ENCODE measurements at regions not wholly inside any gene's neighbourhood (a gene's known extent, or its start where the extent isn't known, plus 50 kb on each side); places are given as distances from the start of the nearest gene placed in this dataset.

- DNase-seq = no peak
Observed at GRCh38 chr3:24646790-24647189, 152.1 kb upstream of the THRB start.

GRCh38 chr3:24648063-24648462 is 153.4 kb upstream of the THRB start:
- DNase-seq = no peak

DNA sequence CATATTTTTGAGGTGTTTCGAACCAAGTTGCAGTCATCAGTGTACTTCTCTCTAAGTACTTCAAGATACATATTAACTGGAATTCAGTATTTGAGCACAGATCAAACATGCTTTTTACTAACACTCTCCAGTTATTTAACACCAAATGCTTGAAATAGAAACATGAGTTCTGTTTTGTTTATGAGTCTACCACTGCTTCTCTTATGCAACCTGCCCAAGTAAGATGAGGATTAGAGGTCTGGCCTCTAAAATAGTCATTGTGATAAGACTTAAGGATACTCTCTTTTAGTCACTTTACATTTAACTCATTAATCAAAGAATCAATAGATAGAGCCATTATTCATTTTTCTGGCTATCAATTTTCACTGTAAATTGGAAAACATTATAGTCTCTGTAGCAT is 156.2 kb upstream of the THRB start:
- DNase-seq = no peak

GRCh38 chr3:24657870-24658510 is 163.3 kb upstream of the THRB start:
- DNase-seq = no peak

DNA sequence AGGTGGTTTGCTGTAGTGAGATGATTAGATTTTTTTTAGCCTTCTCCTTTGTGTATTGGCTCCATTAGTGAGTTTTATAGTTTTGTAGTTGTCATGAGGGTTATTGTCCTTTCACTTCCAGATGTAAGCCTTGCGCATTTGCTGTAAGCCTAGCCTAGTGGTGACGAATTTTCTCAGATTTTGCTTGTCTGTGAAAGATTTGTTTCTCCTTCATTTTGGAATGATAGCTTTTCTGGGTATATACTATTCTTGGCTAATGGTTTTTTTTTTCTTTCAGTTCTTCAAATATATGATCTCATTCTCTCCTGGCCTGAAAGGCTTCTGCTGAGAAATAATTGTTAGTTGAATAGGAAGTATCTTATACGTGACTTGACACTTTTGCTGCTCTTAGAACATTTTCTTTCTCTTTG is 166.5 kb upstream of the THRB start:
- no peak for DNase-seq

DNA sequence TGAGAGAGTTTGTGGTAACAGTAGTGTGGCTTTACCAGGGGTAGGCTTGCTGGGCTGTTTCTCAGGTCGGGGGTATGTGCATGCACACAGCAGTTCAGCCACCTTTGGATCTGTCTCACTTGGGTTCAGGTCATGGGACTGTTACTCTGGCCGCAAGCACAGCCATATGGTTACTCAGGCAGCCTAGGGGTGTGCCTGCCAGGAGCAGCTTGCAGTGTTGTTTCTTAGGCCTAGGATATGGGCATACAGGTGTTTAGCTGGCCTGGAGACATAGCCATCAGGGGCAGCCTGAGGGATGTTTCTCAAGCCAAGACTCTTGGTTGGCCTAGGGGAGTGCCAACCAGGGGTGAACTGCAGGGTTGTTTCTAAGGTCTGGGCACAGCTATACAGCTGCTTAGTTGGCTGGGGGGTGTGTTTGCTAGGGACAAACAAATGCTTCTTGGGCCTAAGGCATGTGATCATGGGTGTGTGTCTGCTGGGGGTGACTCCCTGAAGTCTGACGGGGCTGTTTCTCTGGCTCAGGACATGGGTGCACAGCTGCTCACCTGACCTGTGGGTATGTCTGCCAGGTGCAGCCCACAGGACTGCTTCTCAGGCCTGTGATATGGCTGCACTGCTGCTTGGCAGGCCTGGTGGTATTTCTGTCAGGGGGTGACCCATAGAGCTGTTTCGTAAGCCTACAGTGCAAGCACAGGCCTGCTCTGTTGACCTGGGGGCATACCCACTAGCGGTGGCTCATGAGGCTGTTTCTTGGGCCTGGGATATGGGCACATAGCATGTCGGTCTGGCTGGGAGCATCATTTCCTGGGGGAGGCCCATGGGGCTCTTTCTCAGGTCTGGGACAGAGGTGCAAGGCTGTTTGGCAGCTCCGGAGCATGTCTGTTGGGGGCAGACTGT is 168.0 kb upstream of the THRB start:
- DNase-seq = no peak

GRCh38 chr3:24663406-24663805 is 168.8 kb upstream of the THRB start:
- no peak for DNase-seq

- no peak for DNase-seq
Observed at GRCh38 chr3:24668039-24668438, 173.4 kb upstream of the THRB start.

DNA sequence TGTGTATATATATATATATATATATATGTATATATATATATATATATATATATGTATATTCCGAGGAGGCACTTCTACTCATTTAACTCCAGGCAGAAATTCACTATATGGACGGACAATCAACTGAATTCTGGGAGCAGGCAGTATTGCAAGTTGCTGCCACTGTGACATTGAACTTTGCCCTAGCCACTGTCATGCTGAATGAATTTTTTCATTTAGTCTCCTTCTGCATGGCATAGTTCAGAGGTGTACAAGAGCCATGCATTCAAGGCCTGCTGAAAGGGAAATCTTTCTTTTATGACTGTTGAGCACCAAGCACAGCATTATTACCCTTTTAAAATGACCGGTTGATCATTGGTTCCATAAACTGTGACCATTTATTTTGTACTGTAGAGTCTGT is 176.2 kb upstream of the THRB start:
- DNase-seq = no peak

- DNase-seq = no peak
Observed at GRCh38 chr3:24673596-24673995, 178.9 kb upstream of the THRB start.

DNA sequence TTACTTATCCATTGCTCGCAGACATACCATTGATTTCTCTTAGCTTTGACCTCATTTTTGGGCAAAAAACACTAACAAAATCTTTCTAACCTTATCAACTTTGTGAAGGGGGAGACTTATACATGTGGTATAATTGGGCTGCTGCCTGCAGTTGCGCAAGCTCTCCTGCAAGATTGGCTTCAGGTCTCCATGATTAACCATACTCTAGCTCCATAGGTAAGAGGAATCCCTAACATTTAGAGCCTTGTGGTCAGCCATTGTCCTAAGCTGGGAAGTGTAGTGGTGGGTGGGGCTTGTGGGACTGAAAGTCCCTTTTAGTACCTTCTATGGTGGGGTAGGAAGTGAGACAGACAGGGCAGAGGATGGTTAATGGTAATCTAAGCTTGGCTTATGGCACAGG is 179.6 kb upstream of the THRB start:
- no peak for DNase-seq

GRCh38 chr3:24678021-24678420 is 183.4 kb upstream of the THRB start:
- no peak for DNase-seq

DNA sequence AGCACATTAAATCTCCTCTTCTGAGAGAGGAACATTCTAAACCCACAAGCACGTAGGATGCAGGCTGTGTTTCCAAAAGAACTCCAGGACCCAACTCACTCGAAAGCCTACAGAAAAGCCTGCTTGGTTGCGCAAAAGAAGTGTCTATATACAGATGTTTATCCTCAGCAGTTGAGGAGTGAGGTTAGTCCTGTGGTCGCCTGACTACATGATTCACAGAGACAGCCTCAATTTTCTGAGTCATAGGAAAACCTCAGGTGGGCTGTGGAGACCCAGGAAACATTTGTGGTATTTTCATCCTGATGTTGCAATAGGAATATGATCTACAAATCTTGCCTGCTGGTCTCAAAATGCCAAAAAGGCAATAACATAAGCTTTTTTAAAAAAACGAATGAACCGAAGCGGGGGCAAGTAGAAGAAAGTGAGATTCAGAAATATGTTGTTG is 183.8 kb upstream of the THRB start:
- DNase-seq = no peak

- DNase-seq = no peak
Observed at GRCh38 chr3:24679429-24679828, 184.8 kb upstream of the THRB start.

DNA sequence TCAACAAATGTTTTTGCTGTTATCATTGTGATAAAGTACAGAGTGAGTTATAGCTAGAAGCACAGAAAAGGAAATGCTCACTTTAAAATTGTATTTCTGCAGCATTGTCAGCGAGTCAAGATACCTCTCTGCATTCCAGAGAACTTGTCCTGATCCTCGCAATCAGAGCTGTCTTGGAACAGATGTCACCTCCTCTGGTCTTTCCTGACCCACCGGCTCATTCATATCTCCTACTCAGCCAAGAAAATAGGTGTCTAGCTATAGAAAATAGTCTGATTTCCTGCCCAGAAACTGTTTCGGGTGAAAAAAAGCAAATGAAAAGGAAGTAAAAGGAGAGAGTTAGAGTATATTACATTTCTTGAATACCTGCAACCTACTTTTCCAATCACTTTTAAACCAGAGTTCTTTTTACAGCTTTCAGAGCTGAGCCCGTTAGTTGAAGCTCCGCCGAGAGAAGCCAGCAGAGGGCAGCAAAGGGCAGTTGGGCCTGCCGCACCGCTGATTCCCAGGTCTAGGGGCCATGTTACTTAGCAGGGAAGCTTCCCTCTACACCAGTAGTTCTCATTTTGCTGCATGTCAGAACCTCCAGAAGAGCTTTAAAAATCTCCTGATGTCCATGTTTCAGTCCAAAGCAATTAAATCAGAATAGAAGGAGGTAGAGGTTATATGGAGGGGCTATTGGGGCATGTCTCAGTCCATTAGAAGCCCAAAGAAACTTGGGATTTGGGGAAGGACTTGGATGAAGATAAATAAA is 185.7 kb upstream of the THRB start:
- peak in 1 of 2 experiments; percentile 45 for DNase-seq

DNA sequence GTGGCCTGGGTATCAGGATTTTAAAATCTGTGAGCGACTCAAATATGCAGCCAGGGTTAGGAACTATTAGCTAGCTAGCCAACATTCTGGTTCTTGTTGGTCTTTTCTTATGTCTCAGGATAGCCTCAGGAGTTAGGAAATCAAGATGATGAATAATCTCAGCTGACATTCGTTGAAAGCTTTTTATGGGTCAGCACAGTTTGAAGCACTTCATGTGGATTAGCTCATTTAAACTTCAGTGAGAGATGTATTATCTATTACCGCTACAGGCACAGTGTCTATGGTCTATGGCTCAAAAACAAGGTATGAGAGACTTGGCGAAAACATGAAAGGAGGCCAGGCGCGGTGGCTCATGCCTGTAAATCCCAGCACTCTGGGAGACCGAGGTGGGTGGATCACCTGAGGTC is 187.5 kb upstream of the THRB start:
- no peak for DNase-seq

DNA sequence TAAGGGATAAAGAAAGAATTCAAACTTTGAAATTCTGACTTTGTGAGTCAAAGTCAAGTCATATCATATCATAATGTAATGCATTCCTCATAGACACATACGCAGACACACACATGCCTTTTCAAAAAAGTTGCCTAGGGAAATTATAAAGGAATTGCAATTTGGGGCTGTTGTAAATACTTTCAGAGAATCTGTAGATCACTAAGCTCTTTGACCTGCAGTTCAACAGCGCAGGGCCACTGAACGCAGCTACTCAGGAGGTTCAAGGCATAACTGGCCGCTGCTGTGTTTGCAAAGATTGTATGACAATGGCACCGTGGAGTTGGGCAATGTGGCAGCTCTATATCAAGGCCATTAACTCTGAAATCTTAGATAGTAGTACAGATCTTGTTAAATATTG is 188.4 kb upstream of the THRB start:
- DNase-seq = no peak

DNA sequence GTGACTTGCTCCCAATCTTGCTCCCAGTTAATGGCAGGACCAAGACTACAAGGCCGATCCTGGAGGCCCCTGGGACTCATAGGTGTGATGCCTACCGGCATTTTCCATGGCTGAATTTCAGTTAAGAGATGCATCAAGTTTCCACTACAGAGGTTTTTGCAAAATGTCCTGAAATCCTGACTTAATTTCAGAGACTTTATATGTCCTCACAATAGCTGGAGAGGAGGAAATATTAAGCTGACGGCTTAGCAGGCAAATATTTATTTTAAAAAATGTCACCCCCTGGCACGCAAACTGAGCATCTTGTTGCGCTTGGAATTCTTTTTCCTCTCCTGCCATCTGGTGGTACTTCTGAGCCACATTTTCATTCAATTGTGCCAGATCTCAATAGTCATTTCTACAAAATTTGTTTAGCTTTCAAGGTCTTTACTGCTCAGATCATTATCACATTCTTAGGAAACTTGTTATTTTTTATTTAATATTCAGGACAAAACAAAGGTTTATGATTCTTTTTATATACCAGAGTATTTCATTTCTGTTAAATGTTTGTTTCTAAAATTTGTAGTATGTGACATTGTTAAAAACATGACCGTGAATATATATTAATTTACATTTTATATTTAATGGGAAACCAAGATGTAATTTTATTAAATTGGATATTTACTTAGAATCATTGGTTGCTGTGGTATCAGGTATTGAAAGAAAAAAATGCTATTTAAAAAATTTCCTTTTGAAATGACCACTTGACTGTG is 189.2 kb upstream of the THRB start:
- no peak for DNase-seq

DNA sequence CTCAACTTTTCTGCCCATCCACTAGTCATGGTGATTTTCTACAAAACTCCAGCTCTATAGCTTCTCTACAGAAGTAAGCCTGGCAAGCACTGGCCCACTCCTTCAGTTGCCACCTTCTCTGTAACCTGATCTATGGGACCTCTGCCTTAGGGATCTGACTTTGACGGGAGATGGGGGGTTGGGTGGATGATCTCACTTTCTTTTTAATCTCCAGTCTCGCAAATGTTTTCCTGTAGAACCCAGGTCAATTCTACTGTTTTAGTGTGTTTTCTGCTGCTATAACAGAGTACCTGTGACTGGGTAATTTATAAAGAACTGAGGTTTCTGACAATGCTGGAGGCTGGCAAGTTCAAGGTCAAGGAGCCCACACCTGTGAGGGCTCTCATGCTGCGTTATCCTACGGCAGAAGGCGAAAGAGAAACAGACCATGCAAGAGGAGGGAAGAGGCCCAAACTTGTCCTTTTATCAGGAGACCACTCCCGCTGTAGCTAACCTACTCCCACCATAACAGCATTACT is 189.9 kb upstream of the THRB start:
- DNase-seq = no peak

DNA sequence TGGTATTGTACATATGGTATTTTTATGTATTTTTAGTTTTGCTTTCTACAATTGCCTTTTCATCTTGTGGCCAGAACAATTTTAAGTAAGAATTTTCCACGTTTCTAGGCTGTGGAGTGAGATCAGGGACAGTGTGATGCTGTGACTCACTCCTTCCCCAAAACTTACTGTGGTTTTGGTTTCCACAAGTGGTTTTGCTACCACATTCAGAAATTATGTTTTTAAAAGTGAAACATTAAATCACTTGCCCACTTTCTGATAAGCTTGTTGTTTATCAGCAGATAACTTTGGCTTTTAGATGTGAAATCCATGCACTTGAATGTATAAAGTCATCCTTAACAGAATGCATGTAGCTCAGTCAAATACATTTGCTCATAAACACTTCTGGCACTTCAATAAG is 192.2 kb upstream of the THRB start:
- no peak for DNase-seq

GRCh38 chr3:24687671-24688070 is 193.0 kb upstream of the THRB start:
- DNase-seq = no peak

DNA sequence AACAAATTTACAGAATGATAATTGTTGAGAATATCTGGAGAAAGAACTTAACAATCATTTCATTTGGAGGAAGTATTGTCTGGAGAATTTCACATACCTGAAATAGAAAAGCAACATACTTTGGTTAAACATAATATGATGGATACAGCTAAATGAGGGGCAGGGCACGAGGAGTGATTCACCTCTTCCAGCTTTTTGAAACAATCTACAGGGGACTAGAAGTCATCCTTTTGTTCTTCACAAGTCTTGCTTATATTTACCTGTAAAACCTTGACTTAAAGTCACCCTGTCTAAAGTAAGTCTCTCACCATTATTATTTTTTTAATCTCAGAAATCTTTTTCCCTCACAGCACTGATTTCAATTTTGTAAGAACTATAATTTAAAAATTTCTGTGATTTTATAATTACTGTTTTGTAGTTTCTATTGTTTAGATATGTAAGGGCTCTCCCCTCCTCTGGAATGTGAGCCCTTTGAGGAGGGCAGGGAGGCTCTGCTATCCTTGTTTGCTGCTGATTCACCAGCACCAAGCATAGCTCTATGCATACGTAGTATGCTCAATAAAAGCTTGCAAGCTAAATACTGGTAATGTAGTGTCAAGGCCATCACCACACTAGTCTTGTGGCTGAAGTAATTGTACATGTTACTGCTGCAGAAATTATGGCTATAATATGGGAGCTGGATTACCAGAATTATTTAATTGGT is 193.9 kb upstream of the THRB start:
- no peak for DNase-seq

Measured in stimulated activated CD4-positive, alpha-beta T cell treated with anti-CD3 and anti-CD28 coated beads, Interleukin-4, amount 100 ng/mL, for 4 hours (primary cell).